ENCODE measurements at regions not wholly inside any gene's neighbourhood (a gene's known extent, or its start where the extent isn't known, plus 50 kb on each side); places are given as distances from the start of the nearest gene placed in this dataset.

- H3K27ac ChIP-seq: no peak overlapping the region
- ATAC-seq (no peak), DNase-seq (no peak)
- no peaks in the 10 kb centered on the region for H3K9me3 ChIP-seq
- no peaks in the 10 kb centered on the region for H3K36me3 ChIP-seq (replicated peaks in 1 of 2; ENCODE audit: insufficient read depth in 1 of 2, low read depth in 2 of 2)
- TF ChIP-seq CTCF (IDR thresholded peaks at IDR 0.05): no peak
- TF ChIP-seq POLR2A (IDR thresholded peaks at IDR 0.05): no peak
- no peaks in the 10 kb centered on the region for H3K27me3 ChIP-seq
- 50 to 65% methylated on average over 1 of the region's 1 CpG for WGBS, 2 donors
- no peaks in the 10 kb centered on the region for H3K4me1 ChIP-seq
- no peak overlapping the region for H3K4me3 ChIP-seq
- intact Hi-C loops (cut with DNase I): no loop called here
These were observed 421.6 kb upstream of the CBLB start for GRCh38 chr3:106290304-106290997.

- intact Hi-C loops (cut with DNase I): no loop called here
- H3K27ac ChIP-seq: no peak overlapping the region
- DNase-seq (no peak), ATAC-seq (no peak)
- no peak overlapping the region for H3K4me3 ChIP-seq
- WGBS, 2 donors: 60 to 65% methylated on average over 3 of the region's 3 CpGs
- TF ChIP-seq CTCF (IDR thresholded peaks at IDR 0.05) (no peak), POLR2A (IDR thresholded peaks at IDR 0.05) (no peak)
- no peaks in the 10 kb centered on the region for H3K36me3 ChIP-seq (replicated peaks in 1 of 2; ENCODE audit: insufficient read depth in 1 of 2, low read depth in 2 of 2)
- H3K27me3 ChIP-seq: no peaks in the 10 kb centered on the region
- H3K9me3 ChIP-seq: no peaks in the 10 kb centered on the region
- no peaks in the 10 kb centered on the region for H3K4me1 ChIP-seq
These were observed 424.3 kb upstream of the CBLB start for GRCh38 chr3:106293161-106293560.

GRCh38 chr3:106294121-106294520, 425.3 kb upstream of the CBLB start:
- intact Hi-C loops (cut with DNase I): no loop called here
- no peak for ATAC-seq
- Histone ChIP-seq H3K27ac (no peak overlapping the region), H3K9me3 (no peaks in the 10 kb centered on the region), H3K4me3 (no peak overlapping the region), H3K36me3 (replicated peaks in 1 of 2; ENCODE audit: insufficient read depth in 1 of 2, low read depth in 2 of 2) (no peaks in the 10 kb centered on the region), H3K27me3 (no peaks in the 10 kb centered on the region), H3K4me1 (no peaks in the 10 kb centered on the region)
- no peak for TF ChIP-seq CTCF (IDR thresholded peaks at IDR 0.05)
- no peak for DNase-seq

DNA sequence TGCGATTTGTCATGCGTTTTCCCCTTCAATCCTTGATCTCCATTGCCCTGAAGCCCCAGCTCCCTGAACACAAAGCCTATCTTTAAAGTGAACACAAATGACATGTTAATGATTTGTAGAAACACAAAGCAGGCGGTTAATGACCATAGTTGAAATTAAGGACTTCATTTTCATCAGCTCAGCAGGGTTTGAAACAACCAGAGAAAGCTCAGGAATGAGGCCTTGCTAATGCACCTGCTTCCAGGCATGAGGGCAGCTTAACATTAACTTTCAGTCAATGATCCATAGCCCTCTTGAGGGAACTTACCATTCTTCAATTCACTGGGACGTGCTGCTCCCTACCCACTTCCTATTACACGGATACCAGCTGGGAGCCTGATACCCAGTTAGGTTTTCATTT, 427.2 kb upstream of the CBLB start:
- WGBS, 2 donors: 40 to 50% methylated on average over 5 of the region's 5 CpGs

More for the DNA sequence above, 427.2 kb upstream of the CBLB start:
- TF ChIP-seq CTCF (IDR thresholded peaks at IDR 0.05): no peak
- TF ChIP-seq POLR2A (IDR thresholded peaks at IDR 0.05): no peak
- no peak for ATAC-seq
- no peaks in the 10 kb centered on the region for H3K27me3 ChIP-seq
- no peak overlapping the region for H3K27ac ChIP-seq
- DNase-seq: no peak
- intact Hi-C loops (cut with DNase I): no loop called here
- no peak overlapping the region for H3K4me3 ChIP-seq
- H3K4me1 ChIP-seq: no peaks in the 10 kb centered on the region
- no peaks in the 10 kb centered on the region for H3K36me3 ChIP-seq (replicated peaks in 1 of 2; ENCODE audit: insufficient read depth in 1 of 2, low read depth in 2 of 2)
- H3K9me3 ChIP-seq: no peaks in the 10 kb centered on the region

Data from body of pancreas (tissue), 4 donors.